GM12872 (cell line): ENCODE measurements at regions not wholly inside any gene's neighbourhood (a gene's known extent, or its start where the extent isn't known, plus 50 kb on each side); places are given as distances from the start of the nearest gene placed in this dataset.

ENCODE experiments used
- TF ChIP-seq, protein P1 (sequence below): IDR thresholded peaks from 3 replicates; pipeline ENCODE4 v1.5.1; 2011; ENCODE audit warnings: low read depth, mild to moderate bottlenecking, low read length, moderate library complexity; ENCODE audit not compliant: insufficient read depth

DNA sequence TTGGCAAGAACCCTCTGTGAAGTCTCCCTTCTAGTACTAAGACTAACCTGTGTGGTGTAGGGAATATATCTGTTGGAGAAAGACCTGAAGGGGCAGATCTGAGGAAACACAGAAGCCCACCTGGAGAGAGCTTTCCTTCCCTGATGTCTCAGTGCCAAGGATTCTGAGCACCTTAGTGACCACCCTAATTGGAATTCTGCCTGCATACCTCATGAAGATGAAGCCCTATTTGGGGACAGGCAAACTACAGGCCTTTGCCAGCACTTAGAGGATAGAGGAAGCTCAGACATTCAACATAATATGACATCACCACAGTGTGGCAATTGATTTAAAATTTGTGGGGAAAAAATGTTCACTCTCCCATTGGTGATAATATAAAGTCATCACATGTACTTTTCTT lies 766.2 kb upstream of the KIRREL3 start:
- TF ChIP-seq, protein P1, sequence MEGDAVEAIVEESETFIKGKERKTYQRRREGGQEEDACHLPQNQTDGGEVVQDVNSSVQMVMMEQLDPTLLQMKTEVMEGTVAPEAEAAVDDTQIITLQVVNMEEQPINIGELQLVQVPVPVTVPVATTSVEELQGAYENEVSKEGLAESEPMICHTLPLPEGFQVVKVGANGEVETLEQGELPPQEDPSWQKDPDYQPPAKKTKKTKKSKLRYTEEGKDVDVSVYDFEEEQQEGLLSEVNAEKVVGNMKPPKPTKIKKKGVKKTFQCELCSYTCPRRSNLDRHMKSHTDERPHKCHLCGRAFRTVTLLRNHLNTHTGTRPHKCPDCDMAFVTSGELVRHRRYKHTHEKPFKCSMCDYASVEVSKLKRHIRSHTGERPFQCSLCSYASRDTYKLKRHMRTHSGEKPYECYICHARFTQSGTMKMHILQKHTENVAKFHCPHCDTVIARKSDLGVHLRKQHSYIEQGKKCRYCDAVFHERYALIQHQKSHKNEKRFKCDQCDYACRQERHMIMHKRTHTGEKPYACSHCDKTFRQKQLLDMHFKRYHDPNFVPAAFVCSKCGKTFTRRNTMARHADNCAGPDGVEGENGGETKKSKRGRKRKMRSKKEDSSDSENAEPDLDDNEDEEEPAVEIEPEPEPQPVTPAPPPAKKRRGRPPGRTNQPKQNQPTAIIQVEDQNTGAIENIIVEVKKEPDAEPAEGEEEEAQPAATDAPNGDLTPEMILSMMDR: no peak

DNA sequence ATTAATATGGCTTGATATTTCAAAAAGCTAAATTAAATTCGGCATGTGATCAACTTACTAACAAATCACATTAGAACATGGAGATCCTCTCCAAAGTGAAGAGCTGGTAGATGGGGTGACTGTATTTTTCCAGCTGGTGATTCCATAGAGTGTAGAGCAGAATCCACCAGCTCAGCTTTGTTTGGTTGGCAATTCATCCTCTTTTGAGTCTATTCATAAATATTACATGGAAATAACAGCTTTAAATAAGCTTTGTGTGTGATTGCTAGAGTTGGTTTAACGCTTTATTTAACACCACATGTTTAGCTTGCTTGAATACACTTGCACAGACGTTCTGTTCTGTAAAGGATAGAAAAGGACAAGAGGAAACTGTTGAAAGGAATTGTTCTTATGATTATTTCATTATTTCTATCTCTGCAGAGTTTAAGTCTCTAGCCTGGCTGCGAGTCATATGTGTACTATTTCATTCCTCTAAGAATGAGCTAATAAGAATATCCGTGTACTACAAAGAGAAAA lies 738.3 kb upstream of the KIRREL3 start:
- TF ChIP-seq, protein P1: no peak

DNA sequence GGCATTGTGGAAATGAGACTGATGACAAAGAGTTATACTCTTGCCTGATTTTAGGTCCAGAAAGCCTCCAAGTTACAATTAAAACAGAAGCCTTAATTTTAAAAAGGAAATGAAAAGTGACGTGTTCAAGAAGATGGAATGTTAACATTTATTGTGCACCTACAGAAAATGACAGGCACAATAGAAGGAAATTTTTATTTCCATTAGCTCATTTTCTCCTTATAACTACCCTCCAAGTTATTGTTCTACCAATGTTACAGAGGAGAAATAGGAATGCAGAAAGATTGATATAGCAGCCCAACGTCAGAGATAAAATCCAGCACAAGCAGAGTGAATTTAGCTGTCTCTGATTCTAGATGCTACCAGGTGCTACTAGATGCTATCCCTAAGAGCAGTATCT lies 736.9 kb upstream of the KIRREL3 start:
- TF ChIP-seq, protein P1: no peak

DNA sequence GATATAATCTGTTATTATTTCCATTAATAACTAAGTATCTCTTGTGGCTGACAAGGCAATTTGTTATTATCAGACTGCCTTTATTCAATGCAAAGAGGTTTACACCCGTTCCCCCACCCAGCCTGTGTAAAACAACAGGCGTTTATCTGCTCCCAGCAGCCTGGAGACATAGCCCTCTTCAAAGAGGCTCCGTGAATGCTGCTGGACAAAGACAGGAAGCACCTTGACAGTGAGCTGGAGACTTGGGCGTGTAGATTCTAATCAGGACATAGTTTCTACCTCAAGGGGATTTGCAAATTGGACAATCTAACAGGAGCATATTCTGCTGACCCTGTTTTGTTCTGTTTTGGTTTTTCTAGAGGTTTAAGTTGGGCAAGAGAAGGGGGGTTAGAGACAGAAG lies 733.0 kb upstream of the KIRREL3 start:
- TF ChIP-seq, protein P1: no peak

DNA sequence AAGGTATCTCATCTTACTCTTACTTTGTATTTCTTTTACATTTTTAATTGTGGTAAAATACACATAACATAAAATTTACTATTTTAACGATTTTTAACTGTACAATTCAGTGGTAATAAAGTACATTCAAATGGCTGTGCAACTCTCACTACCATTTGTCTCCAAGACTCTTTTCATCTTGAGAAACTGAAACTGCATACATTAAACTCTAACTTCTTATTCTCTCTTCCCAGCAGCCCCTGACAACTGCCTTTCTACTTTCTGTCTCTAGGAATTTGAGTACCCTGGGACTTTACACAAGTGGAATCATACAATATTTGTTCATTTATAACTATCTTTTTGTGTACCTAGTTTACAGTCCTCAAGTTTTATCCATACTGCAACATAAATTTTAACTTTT lies 725.8 kb upstream of the KIRREL3 start:
- TF ChIP-seq, protein P1: no peak

DNA sequence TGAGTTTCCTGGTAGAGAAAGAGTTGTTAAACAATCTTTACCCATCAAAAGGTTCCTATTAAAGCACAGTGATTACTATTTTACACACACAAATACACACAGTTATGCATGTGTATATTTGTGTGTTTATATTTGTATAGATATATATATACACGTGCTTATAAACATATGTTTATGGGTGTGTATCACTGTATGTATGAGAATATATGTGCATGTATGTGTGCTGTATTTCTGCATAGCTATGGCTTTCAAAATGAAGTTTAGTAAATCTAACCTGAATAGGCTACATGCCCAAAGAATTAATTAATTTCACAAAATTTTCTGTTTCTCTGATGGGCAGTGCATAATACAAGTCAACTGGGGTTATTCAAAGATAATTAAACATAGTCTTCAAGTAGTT lies 723.1 kb upstream of the KIRREL3 start:
- TF ChIP-seq, protein P1: no peak

DNA sequence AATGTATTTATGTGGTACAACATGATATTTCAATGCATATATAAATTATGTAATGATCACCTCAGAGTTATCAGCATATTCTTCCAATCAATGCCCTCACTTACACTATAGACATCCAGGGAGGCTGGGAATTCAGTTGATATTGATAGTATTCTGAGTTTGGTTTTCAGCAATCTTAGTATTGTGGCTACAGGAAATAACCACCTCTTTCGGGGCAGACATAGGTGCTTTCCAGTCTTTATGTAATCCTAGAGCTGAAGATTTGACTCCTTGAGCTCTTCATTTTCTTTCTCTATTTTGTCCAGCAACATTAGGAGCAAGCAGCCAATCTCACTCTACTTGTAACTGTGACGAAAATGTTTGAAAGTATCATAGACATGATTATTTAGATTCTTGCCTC lies 712.7 kb upstream of the KIRREL3 start:
- TF ChIP-seq, protein P1: no peak
